H1 (cell line): ENCODE measurements at regions not wholly inside any gene's neighbourhood (a gene's known extent, or its start where the extent isn't known, plus 50 kb on each side); places are given as distances from the start of the nearest gene placed in this dataset.

Experiments
- CTCF ChIA-PET: fragments of 300-600 bp; sonication (Branson Sonifier 250); formaldehyde crosslinking; loops from one replicate; lab custom pipeline; 2021; ENCODE audit not compliant: partially characterized antibody; lab: Charles Lee
- POLR2A ChIA-PET: fragments of 300-600 bp; sonication (Branson Sonifier 250); formaldehyde crosslinking; loops from one replicate; lab custom pipeline; 2021; ENCODE audit warnings: inconsistent platforms; ENCODE audit not compliant: partially characterized antibody; lab: Charles Lee
- DNase-seq, 2 experiments: peaks; one replicate each; pipeline versions ENCODE4 v3.0.0 to v3.0.0-alpha.2; 2010 to 2022; ENCODE audit warnings: low spot score in 2 of 2, low read depth in 1 of 2, mixed read lengths in 1 of 2
- FAIRE-seq: peaks from 2 replicates; lab custom pipeline; 2011; peaks lifted over from hg19 to GRCh38; lab: Jason Lieb, UNC
- H2AFZ ChIP-seq: 2 replicates; pipeline ENCODE4 v1.8.1; 2012; ENCODE audit warnings: low read length, inconsistent platforms
- H2AK5ac ChIP-seq: 2 replicates; pipeline ENCODE4 v1.6.1; 2013; ENCODE audit warnings: low read depth, low read length
- H2BK120ac ChIP-seq: replicated peaks from 2 replicates; pipeline ENCODE3; 2013; ENCODE audit warnings: low read depth, low read length, inconsistent platforms
- H2BK12ac ChIP-seq: 2 replicates; pipeline ENCODE4 v1.6.1; 2013; ENCODE audit warnings: low read depth, low read length
- H2BK15ac ChIP-seq: 2 replicates; pipeline ENCODE4 v1.6.1; 2013; ENCODE audit warnings: low read length
- H2BK20ac ChIP-seq: 2 replicates; pipeline ENCODE4 v1.6.1; 2013; ENCODE audit warnings: low read length
- H2BK5ac ChIP-seq: 2 replicates; pipeline ENCODE4 v1.6.1; 2013; ENCODE audit warnings: low read depth, low read length
- H3K14ac ChIP-seq: 2 replicates; pipeline ENCODE4 v1.6.1; 2013; ENCODE audit warnings: inconsistent platforms; ENCODE audit not compliant: insufficient read length
- H3K18ac ChIP-seq: 2 replicates; pipeline ENCODE4 v1.6.1; 2013; ENCODE audit warnings: low read length; ENCODE audit errors: extremely low read depth
- H3K23ac ChIP-seq: 2 replicates; pipeline ENCODE4 v1.6.1; 2013; ENCODE audit warnings: inconsistent platforms; ENCODE audit not compliant: insufficient read length
- H3K23me2 ChIP-seq: 2 replicates; pipeline ENCODE4 v1.6.1; 2013; ENCODE audit warnings: low read depth, low read length
- H3K27ac ChIP-seq: 2 replicates; pipeline ENCODE4 v1.6.1; 2011; ENCODE audit warnings: low read depth, low read length, inconsistent platforms
- H3K27me3 ChIP-seq, 4 experiments: replicated peaks in 1 of 4; 1 replicate in 1 of 4; 2 replicates in 3 of 4; pipeline versions ENCODE4 v1.6.1 to v1.8.1; 2011 to 2013; ENCODE audit warnings: low read length in 3 of 4, mild to moderate bottlenecking in 3 of 4, inconsistent platforms in 2 of 4, mixed read lengths in 2 of 4, moderate library complexity in 1 of 4; ENCODE audit not compliant: control insufficient read depth in 3 of 4, insufficient read depth in 3 of 4; ENCODE audit errors: extremely low read depth in 1 of 4
- H3K36me3 ChIP-seq, 4 experiments: 2 replicates each; pipeline versions ENCODE4 v1.6.1 to v1.8.1; 2011 to 2013; ENCODE audit warnings: mild to moderate bottlenecking in 4 of 4, low read length in 3 of 4, moderate library complexity in 2 of 4, control low read depth in 1 of 4, inconsistent platforms in 1 of 4; ENCODE audit not compliant: insufficient read depth in 4 of 4, control insufficient read depth in 2 of 4
- H3K4ac ChIP-seq: replicated peaks from 2 replicates; pipeline ENCODE3; 2013; ENCODE audit warnings: low read length, low read depth, mixed read lengths, inconsistent platforms; ENCODE audit not compliant: insufficient read length
- H3K4me1 ChIP-seq, 4 experiments: replicated peaks in 1 of 4; 1 replicate in 1 of 4; 2 replicates in 3 of 4; pipeline versions ENCODE4 v1.6.1 to v1.8.1; 2011 to 2013; ENCODE audit warnings: low read length in 3 of 4, inconsistent platforms in 2 of 4, mixed read lengths in 1 of 4; ENCODE audit not compliant: insufficient read depth in 4 of 4, control insufficient read depth in 3 of 4
- H3K4me2 ChIP-seq, 2 experiments: 2 replicates each; pipeline versions ENCODE4 v1.6.1 to v1.8.1; 2011 to 2013; ENCODE audit warnings: low read depth in 2 of 2, low read length in 2 of 2, control low read depth in 1 of 2, inconsistent platforms in 1 of 2, mild to moderate bottlenecking in 1 of 2; ENCODE audit not compliant: insufficient read depth in 1 of 2
- H3K4me3 ChIP-seq, 4 experiments: fragments of 200-600, 300-600 bp in 1 of 4; sonication (generic), shearing (Covaris generic), sonication (Bioruptor Twin) in 1 of 4; 2 replicates each; pipeline versions ENCODE4 v1.5.1 to v1.8.1; 2011 to 2016; ENCODE audit warnings: low read length in 4 of 4, low read depth in 3 of 4, control low read depth in 2 of 4, inconsistent platforms in 2 of 4, mild to moderate bottlenecking in 2 of 4, mixed read lengths in 1 of 4, moderate library complexity in 1 of 4; ENCODE audit not compliant: insufficient read depth in 2 of 4; ENCODE audit errors: extremely low read depth in 1 of 4
- H3K56ac ChIP-seq: replicated peaks from 2 replicates; pipeline ENCODE3; 2013; ENCODE audit warnings: low read depth, mild to moderate bottlenecking, mixed read lengths, low read length, inconsistent platforms; ENCODE audit not compliant: insufficient read length
- H3K79me1 ChIP-seq: 2 replicates; pipeline ENCODE4 v1.6.1; 2013; ENCODE audit warnings: low read depth, low read length, control low read depth
- H3K79me2 ChIP-seq, 2 experiments: 2 replicates each; pipeline versions ENCODE4 v1.6.1 to v1.8.1; 2012 to 2013; ENCODE audit warnings: low read length in 2 of 2, mild to moderate bottlenecking in 2 of 2, inconsistent platforms in 1 of 2; ENCODE audit not compliant: insufficient read depth in 2 of 2, control insufficient read depth in 1 of 2
- H3K9ac ChIP-seq, 4 experiments: replicated peaks in 1 of 4; 1 replicate in 1 of 4; 2 replicates in 3 of 4; pipeline versions ENCODE4 v1.6.1 to v1.8.1; 2011 to 2013; ENCODE audit warnings: low read depth in 3 of 4, low read length in 3 of 4, control low read depth in 2 of 4, mild to moderate bottlenecking in 2 of 4, moderate library complexity in 2 of 4, inconsistent platforms in 1 of 4; ENCODE audit errors: extremely low read depth in 1 of 4
- H3K9me3 ChIP-seq, 2 experiments: 2 replicates each; pipeline versions ENCODE4 v1.6.1 to v1.8.1; 2012 to 2013; ENCODE audit warnings: mild to moderate bottlenecking in 2 of 2, moderate library complexity in 2 of 2, control low read depth in 1 of 2, inconsistent platforms in 1 of 2, low read depth in 1 of 2, low read length in 1 of 2, mixed read lengths in 1 of 2; ENCODE audit not compliant: insufficient read depth in 2 of 2
- H4K20me1 ChIP-seq, 2 experiments: replicated peaks in 1 of 2; 2 replicates each; pipeline versions ENCODE3 to v1.8.1; 2011 to 2013; ENCODE audit warnings: inconsistent platforms in 2 of 2, low read length in 2 of 2, mild to moderate bottlenecking in 1 of 2; ENCODE audit not compliant: insufficient read depth in 2 of 2, control insufficient read depth in 1 of 2
- H4K5ac ChIP-seq: 2 replicates; pipeline ENCODE4 v1.6.1; 2013; ENCODE audit warnings: low read length, low read depth, mixed read lengths, inconsistent platforms; ENCODE audit not compliant: insufficient read length
- H4K8ac ChIP-seq: 2 replicates; pipeline ENCODE4 v1.8.0; 2013; ENCODE audit warnings: mild to moderate bottlenecking, moderate library complexity, low read length, inconsistent platforms; ENCODE audit not compliant: insufficient read depth; ENCODE audit errors: extremely low read depth
- H4K91ac ChIP-seq: replicated peaks from 2 replicates; pipeline ENCODE3; 2013; ENCODE audit warnings: low read length, mixed read lengths, inconsistent platforms; ENCODE audit not compliant: insufficient read length
- WGBS, 2 experiments: shearing (Covaris generic) in 1 of 2; methylation state at CpG; one replicate each; pipeline versions ENCODE4 v1.1.6 to v1.1.7; 2013 to 2015; ENCODE audit warnings: low lambda C conversion rate in 2 of 2, mixed read lengths in 2 of 2, inconsistent platforms in 1 of 2, low coverage in 1 of 2, missing lambda C conversion rate in 1 of 2; ENCODE audit not compliant: insufficient replicate concordance in 2 of 2, insufficient coverage in 1 of 2, insufficient read length in 1 of 2; ENCODE audit errors: extremely low coverage in 1 of 2, missing lambda C conversion rate in 1 of 2; 5-methylcytosine and 5-hydroxymethylcytosine counted together
- TF ChIP-seq, protein P1 (sequence below): IDR thresholded peaks from 2 replicates; pipeline ENCODE4 v1.6.1; 2012; ENCODE audit warnings: low read length, inconsistent platforms

GRCh38 chr7:118306771-118307170 lies 82.3 kb downstream of the ANKRD7 start:
- no peak overlapping the region for H3K4me3 ChIP-seq
- no peak overlapping the region for H3K27ac ChIP-seq
- peaks cover 6 to 7% of the 10 kb centered on the region in 2 experiments; a peak in 3 of 4 replicates for H3K9me3 ChIP-seq
- TF ChIP-seq, protein P1, sequence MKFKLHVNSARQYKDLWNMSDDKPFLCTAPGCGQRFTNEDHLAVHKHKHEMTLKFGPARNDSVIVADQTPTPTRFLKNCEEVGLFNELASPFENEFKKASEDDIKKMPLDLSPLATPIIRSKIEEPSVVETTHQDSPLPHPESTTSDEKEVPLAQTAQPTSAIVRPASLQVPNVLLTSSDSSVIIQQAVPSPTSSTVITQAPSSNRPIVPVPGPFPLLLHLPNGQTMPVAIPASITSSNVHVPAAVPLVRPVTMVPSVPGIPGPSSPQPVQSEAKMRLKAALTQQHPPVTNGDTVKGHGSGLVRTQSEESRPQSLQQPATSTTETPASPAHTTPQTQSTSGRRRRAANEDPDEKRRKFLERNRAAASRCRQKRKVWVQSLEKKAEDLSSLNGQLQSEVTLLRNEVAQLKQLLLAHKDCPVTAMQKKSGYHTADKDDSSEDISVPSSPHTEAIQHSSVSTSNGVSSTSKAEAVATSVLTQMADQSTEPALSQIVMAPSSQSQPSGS, result no peak
- TF ChIP-seq, all 59 proteins: peak for 0
- Histone ChIP-seq H3K14ac (no peak overlapping the region), H4K5ac (no peak overlapping the region), H3K36me3 (no peaks in the 10 kb centered on the region), H3K23me2 (no peaks in the 10 kb centered on the region), H2AK5ac (no peak overlapping the region), H3K23ac (no peak overlapping the region), H3K4ac (no peak overlapping the region), H3K9ac (no peak overlapping the region), H2BK15ac (no peak overlapping the region), H4K8ac (no peak overlapping the region), H2BK120ac (no peak overlapping the region), H3K18ac (no peak overlapping the region), H4K20me1 (no peaks in the 10 kb centered on the region), H2BK20ac (no peak overlapping the region), H2BK12ac (no peak overlapping the region), H3K79me2 (no peaks in the 10 kb centered on the region), H3K27me3 (no peaks in the 10 kb centered on the region), H3K4me1 (no peaks in the 10 kb centered on the region), H2BK5ac (no peak overlapping the region), H4K91ac (no peak overlapping the region), H3K4me2 (no peak overlapping the region), H2AFZ (no peak overlapping the region), H3K79me1 (no peaks in the 10 kb centered on the region), H3K56ac (no peak overlapping the region)
- WGBS, 2 experiments, result 91% methylated on average over 2 of the region's 2 CpGs; no CpG with 5 or more reads in 1 of the 2 experiments
- ChIA-PET POLR2A (no interaction called here), CTCF (interaction anchor here (0.7 kb wide), 1 partner anchor 13 kb away, joined by 3 read pairs; no protein-coding TSS in a partner anchor)
- no peak for DNase-seq
- FAIRE-seq, result no peak
